ENCODE measurements at regions not wholly inside any gene's neighbourhood (a gene's known extent, or its start where the extent isn't known, plus 50 kb on each side); places are given as distances from the start of the nearest gene placed in this dataset.

GRCh38 chr11:115626414-115626813 lies 122.2 kb upstream of the CADM1 start:
- Mint-ChIP-seq H3K9me3 (ENCODE audit: unreplicated experiment) (no peaks in the 10 kb centered on the region), H3K27me3 (ENCODE audit: unreplicated experiment) (peaks cover 53% of the 10 kb centered on the region), H3K4me3 (ENCODE audit: unreplicated experiment) (no peak overlapping the region), H3K4me1 (ENCODE audit: unreplicated experiment) (peaks cover 31% of the 10 kb centered on the region), H3K27ac (ENCODE audit: unreplicated experiment) (no peak overlapping the region), H3K36me3 (ENCODE audit: unreplicated experiment) (no peaks in the 10 kb centered on the region)
- no peak for TF ChIP-seq CTCF (IDR thresholded peaks at IDR 0.05)
- no peak for DNase-seq (ENCODE audit: extremely low spot score, unreplicated experiment)

GRCh38 chr11:115625502-115625901 lies 121.3 kb upstream of the CADM1 start:
- Mint-ChIP-seq H3K36me3 (ENCODE audit: unreplicated experiment) (no peaks in the 10 kb centered on the region), H3K4me3 (ENCODE audit: unreplicated experiment) (no peak overlapping the region), H3K27me3 (ENCODE audit: unreplicated experiment) (peaks cover 47% of the 10 kb centered on the region), H3K9me3 (ENCODE audit: unreplicated experiment) (no peaks in the 10 kb centered on the region), H3K27ac (ENCODE audit: unreplicated experiment) (no peak overlapping the region), H3K4me1 (ENCODE audit: unreplicated experiment) (peaks cover 36% of the 10 kb centered on the region)
- no peak for DNase-seq (ENCODE audit: extremely low spot score, unreplicated experiment)
- TF ChIP-seq CTCF (IDR thresholded peaks at IDR 0.05), result no peak

DNA sequence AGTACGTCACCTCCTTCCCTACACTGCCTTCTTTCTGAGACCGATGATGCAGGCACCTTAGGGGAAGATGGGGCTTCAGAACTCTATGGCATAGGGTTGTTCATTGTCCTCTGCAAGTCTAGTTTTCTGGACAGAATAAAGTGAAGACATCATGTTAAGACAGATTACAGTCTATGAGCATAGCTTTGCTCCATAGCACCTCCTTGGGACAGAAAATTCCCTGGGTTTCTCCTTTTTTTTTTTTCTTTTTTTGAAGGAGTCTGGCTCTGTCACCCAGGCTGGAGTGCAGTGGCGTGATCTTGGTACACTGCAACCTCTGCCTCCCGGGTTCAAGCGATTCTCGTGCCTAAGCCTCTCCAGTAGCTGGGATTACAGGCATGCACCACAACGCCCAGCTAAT lies 119.8 kb upstream of the CADM1 start:
- Mint-ChIP-seq H3K9me3 (ENCODE audit: unreplicated experiment) (no peaks in the 10 kb centered on the region), H3K4me1 (ENCODE audit: unreplicated experiment) (peaks cover 36% of the 10 kb centered on the region), H3K36me3 (ENCODE audit: unreplicated experiment) (no peaks in the 10 kb centered on the region), H3K27me3 (ENCODE audit: unreplicated experiment) (peaks cover 35% of the 10 kb centered on the region), H3K4me3 (ENCODE audit: unreplicated experiment) (no peak overlapping the region), H3K27ac (ENCODE audit: unreplicated experiment) (no peak overlapping the region)
- peak; percentile 22 for TF ChIP-seq CTCF (IDR thresholded peaks at IDR 0.05)
- DNase-seq (ENCODE audit: extremely low spot score, unreplicated experiment), result no peak

- H3K4me1 Mint-ChIP-seq (ENCODE audit: unreplicated experiment), result peaks cover 41% of the 10 kb centered on the region
- H3K27me3 Mint-ChIP-seq (ENCODE audit: unreplicated experiment), result peaks cover 34% of the 10 kb centered on the region
- TF ChIP-seq CTCF (IDR thresholded peaks at IDR 0.05), result no peak
- DNase-seq (ENCODE audit: extremely low spot score, unreplicated experiment), result peak; percentile 96
- H3K4me3 Mint-ChIP-seq (ENCODE audit: unreplicated experiment), result no peak overlapping the region
- H3K27ac Mint-ChIP-seq (ENCODE audit: unreplicated experiment), result peak overlapping the region; percentile 80
- H3K9me3 Mint-ChIP-seq (ENCODE audit: unreplicated experiment), result no peaks in the 10 kb centered on the region
- no peaks in the 10 kb centered on the region for H3K36me3 Mint-ChIP-seq (ENCODE audit: unreplicated experiment)
Measured at GRCh38 chr11:115623021-115623451, 118.8 kb upstream of the CADM1 start.

- no peak for TF ChIP-seq CTCF (IDR thresholded peaks at IDR 0.05)
- H3K36me3 Mint-ChIP-seq (ENCODE audit: unreplicated experiment), result no peaks in the 10 kb centered on the region
Measured at GRCh38 chr11:115618428-115618827, 114.2 kb upstream of the CADM1 start.

More at GRCh38 chr11:115618428-115618827, 114.2 kb upstream of the CADM1 start:
- H3K27ac Mint-ChIP-seq (ENCODE audit: unreplicated experiment), result no peak overlapping the region
- H3K9me3 Mint-ChIP-seq (ENCODE audit: unreplicated experiment), result no peaks in the 10 kb centered on the region
- DNase-seq (ENCODE audit: extremely low spot score, unreplicated experiment), result no peak
- peaks cover 10% of the 10 kb centered on the region for H3K27me3 Mint-ChIP-seq (ENCODE audit: unreplicated experiment)
- H3K4me1 Mint-ChIP-seq (ENCODE audit: unreplicated experiment), result peaks cover 48% of the 10 kb centered on the region
- H3K4me3 Mint-ChIP-seq (ENCODE audit: unreplicated experiment), result no peak overlapping the region
